Tongue (tissue), 1 donor: ENCODE measurements at regions not wholly inside any gene's neighbourhood (a gene's known extent, or its start where the extent isn't known, plus 50 kb on each side); places are given as distances from the start of the nearest gene placed in this dataset.
"Not testable (repeated sequence)": the region's sequence is repeated elsewhere in the genome, so short reads cannot be mapped to it uniquely, and the experiment has no call there.

Experiments
- DNase-seq: peaks from one replicate; pipeline ENCODE4 v3.0.0-alpha.2; 2015

DNA sequence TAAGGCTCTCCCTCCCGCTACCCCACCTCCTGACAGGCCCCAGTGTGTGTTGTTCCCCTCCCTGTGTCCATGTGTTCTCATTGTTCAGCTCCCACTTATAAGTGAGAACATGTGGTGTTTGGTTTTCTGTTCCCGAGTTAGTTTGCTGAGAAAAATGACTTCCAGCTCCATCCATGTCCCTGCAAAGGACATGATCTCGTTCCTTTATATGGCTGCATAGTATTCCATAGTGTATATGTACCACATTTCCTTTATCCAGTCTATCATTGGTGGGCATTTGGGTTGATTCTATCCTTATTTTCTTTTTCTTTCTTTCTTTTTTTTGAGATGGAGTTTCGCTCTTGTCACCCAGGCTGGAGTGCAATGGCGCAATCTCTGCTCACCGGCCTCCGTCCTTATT is 57.8 kb upstream of the RASSF3 start:
- DNase-seq: not testable (repeated sequence)

DNA sequence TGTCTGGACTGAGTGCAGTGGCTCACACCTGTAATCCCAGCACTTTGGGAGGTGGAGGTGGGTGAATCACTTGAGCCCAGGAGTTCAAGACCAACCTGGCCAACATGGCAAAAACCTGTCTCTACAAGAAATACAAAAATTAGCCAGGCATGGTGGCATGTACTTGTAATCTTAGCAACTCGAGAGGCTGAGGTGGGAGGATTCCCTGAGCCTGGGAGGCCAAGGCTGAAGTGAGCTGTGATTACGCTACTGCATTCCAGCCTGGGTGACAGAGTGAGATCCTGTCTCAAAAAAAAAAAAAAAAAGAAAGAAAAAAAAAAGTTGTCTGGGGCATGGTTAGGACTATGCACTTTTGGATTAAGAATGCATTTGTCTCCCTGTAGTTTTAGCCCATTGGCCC is 56.6 kb upstream of the RASSF3 start:
- not testable (repeated sequence) for DNase-seq

DNA sequence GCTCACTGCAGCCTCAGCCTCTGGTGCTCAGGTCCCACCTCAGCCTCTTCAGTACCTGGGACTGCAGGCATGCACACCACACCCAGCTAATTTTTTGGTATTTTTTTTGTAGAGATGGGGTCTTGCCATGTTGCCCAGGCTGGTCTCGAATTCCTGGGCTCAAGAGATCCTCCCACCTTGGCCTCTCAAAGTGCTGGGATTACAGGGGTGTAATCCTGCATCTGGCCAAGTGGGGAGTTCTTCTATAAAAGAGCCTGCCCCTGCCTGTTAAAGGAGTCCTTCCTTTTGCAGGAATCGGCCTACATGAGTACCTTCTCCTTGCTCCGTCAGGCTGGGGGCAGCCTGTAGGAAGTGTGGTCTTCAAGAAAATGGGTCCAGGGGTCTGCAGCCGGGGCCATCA is 54.1 kb upstream of the RASSF3 start:
- DNase-seq: no peak

DNA sequence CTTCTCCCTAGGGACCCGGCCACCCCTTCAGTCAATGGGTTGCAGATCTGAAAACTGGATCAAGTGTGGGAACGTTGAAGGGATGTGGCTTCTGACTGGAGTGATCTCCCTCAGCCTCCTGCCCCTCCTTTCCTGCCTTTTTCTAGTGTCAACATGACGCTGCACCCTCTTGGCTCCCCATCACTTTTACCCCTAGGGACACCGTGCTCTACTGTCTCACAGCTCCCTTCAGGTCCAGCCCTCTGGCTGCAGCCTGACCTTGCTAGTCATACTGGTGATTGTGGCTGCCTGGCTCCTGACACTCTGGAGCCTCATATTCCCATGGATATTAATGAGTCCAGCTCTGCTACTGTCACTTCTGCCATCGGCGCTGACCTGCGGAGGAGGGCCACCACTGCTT is 51.5 kb upstream of the RASSF3 start:
- DNase-seq: no peak

DNA sequence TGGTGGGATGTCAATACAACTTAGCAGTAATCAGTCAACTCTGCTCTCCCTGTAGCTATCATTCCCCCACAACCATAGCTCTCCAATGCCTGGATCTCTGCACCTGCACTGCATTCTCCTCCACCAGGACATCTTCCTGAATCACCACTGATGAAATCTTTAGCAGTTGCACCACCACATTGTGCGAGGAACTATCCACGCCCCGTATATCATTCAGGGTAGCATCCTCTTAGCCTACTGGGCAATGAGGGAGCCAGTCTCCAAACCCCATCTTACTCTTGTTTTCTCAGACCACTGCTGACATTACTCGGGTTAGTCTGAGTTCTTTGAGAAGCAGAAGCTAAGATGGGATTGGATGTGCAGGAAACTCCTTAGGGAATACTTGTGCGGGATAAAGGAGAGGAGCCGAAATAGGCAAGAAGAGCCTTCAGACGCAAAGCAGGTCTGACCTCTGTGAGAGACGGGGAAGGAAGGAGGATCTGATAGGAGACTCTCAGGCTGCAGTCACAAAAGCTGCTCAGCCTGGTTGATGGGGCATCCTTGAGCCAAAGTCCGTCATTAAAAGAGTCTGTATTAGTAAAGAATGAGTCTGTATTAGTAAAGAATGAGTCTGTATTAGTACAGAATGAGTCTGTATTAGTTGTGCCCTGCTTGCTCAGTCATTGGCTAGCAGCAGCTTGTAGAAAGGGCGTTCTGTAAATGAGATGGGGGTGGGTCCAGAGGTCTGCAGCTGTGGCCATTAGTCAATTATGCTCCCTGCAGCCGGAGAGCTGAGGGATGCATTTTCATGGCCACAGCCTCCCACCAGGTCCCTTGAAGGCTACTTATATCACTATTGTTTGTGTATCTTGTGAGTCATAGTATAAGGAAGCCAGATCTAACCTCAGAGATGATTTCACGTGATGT is 49.6 kb upstream of the RASSF3 start:
- DNase-seq: peak; percentile 89
